GM18520 (cell line): ENCODE measurements at regions not wholly inside any gene's neighbourhood (a gene's known extent, or its start where the extent isn't known, plus 50 kb on each side); places are given as distances from the start of the nearest gene placed in this dataset.
"Not testable (repeated sequence)": the region's sequence is repeated elsewhere in the genome, so short reads cannot be mapped to it uniquely, and the experiment has no call there.

Source experiments
- ATAC-seq: cut with Tn5 transposase; IDR thresholded peaks from one replicate; pipeline ENCODE4 v1.9.1; 2021; ENCODE audit not compliant: unreplicated experiment

DNA sequence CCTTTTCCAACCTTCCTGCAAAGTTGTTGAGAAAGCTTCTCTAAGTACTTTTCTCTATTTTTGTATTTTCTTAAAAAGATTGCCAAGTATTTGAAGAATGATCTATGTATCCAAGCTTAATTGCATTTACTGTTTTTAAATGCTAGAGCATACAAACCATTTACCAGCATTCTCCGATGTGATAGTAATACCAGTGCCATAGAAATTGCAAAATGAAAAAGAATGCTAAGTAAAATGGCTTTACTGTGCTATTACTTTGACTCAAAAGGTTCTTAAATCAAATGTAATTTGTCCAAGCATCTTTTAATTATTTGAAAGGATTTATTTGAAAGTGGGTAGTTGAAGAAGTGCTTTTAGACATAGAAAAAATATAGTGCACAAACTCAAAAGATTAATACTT, 1183.2 kb downstream of the RAPGEF2 start:
- no peak for ATAC-seq

DNA sequence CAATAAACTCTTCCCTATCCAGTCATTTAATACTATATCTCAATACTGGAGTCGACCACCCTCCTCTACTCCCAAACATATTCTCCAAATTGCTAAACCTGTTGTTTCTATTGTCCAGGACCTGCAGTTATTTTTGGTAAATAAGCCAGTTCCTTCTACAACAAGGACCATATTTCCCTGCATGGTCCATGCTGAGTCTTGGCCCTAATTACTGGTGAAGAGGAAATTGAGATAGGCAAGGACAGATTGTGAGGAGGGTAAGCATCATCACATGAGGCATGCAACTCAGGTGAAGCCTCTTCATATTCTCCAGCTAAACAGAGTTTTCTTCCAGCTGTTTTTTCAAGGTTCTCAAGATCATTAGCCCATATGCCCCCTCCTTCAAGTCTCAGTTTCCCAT, 1193.6 kb downstream of the RAPGEF2 start:
- ATAC-seq = no peak

DNA sequence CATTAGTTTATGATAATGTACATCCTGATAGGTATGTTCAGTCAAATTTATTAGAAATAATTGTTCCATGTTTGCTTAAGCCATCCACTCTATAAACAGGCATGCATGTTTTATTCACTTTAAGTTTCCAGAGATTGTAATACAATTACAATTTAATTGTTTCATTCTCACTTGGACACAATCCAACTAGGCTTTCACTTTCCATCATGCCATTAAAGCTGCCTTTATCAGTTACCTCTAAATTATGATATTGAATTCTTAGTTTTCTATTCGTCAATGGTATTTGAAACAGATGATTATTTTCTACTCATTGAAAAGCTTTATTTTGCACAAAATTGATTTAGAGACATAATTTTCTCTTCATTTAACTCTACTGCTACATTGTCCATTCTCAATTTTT, 1196.3 kb downstream of the RAPGEF2 start:
- ATAC-seq = no peak

DNA sequence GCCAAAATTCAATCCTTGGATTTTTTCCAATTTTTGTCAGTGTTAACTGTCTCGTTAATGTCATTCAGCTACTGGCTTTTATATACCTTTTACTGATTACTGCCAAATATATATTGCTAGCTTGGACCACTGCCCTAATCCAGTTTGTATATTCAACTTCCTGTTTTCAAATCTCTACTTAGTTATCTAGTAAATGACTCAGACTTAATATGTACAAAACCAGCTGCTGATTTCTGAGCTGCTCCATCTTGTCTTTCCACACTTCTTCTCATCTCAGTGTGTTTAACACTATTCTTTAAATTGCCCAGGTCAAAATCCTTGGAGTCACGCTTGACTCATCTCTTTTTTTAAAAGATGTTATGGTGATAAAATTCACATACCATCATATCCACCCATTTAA, 1196.7 kb downstream of the RAPGEF2 start:
- no peak for ATAC-seq

DNA sequence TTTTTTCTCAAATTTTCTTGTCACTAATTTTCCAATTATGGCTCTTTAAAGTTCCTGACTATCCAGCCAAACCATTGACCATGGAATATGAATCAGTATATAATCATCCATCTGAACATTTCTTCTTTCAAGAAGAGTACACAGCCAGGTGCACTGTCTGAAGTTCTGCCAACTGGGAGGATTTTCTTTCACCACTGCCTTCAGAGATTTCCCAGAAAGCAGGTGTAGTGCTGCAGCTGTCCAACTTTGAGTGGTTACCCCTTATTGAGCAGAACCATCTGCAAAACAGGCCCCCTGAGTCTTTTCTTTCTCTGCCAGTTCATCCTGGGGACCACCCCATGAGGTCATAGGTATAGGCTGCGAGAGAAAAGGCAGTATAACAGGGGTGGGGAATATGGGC, 1213.2 kb downstream of the RAPGEF2 start:
- ATAC-seq = no peak

DNA sequence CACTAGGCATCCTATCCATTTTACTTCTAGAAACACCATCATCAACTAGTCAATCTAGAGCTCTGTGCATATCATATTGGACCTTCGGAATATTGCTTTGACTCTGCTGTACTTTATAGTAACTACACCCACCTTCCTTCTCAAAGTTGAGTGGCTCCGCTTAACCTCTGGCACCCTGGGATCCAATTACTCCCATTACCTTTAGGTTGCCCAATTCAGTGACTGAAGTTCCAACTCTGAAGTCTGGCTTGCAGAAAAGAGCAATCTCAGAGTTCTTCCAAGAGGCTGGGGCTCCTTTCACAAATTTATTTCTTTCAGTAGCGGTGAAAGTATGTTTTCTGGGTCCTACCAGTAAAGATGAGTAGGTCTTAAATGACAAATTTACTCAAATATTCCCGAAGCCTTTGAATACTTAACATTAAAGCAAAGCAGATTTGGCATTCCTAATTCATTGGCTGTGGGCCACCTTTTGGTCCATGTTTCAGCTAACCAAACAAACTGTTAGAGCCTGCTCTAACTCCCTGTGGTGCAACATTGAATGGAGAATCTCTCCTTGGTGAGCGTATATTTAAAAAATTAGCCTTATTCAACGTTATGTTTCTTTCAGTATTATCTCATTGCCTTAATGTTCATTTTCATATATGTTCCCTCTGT, 1215.8 kb downstream of the RAPGEF2 start:
- no peak for ATAC-seq

DNA sequence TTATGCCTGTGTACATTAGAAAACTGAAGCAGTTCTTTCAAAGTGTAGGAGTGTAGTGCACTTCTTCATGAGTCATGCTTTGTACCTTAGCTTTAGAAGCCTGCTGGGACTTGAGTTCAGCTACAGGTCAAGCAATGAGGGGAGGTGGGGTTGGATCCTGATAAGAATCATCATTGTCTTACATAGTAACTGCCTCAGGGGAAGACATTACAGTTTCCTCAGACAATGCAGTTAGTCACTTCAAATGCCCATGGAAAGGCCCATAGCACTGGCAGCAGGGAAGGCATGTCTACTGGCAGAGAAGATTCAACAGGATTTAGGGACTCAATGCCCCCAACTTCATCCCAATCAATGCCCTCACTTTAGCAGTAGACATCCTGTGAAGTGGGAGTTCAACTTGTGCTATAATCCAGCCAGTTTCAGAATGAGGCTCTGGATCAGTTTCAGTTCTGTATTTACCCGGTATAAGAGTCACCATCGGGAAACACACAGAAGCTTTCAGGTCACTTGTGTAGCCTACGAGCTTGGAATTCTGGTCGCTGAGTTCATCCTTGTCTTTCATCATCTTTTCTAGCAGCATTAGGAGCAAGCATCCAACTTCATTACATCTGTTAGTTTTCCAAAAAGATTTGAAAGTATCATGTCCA, 1216.5 kb downstream of the RAPGEF2 start:
- no peak for ATAC-seq

DNA sequence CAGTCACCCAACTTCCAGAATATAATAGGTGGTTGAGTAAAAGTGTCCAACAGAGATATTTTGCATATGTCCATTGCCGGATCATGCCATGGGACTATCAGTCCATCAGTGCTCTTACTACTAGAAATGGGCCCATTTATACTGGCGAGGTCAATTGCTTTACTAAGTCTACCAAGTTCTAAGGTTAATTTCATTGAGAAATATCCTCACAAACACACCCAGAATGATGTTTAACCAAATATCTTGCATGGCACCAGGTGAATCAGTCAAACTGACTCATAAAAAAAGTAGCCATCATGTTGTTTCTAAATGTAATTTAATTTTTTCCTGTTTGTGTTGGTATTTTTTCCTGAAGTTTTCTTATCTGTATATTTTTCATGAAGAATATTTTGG, 1217.0 kb downstream of the RAPGEF2 start:
- no peak for ATAC-seq

DNA sequence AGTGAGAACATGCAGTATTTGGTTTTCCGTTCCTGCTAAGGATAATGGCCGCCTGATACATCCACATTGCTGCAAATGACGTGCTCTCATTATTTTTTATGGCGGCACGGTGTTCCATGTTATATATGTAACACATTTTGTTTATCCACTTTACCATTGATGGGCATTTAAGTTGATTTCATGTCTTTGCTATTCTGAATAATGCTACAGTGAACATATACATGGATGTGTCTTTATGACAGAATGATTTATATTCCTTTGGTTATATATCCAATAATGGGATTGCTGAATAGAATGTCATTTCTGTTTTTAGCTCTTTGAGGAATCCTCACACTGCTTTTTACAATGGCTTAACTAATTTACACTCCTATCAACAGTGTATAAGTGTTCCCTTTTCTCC, 1223.2 kb downstream of the RAPGEF2 start:
- ATAC-seq = no peak

DNA sequence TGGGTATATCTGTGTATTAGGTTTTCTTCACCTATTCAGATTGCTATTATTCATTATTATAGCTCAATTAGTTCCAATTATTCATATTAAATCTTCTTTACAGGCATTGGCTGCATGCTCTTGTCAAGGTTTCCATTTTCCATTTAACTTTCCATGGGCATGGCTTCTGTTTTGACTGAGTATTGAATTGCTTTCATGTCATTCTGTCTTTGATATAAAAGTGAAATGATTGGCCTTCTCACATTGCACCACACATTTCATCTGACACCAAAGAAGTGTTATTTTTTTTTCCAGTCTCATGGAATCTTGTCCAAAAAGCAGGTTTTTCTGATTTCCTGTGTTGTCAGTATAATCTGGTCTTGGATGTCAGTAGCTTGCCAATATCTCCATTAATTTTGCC, 1244.3 kb downstream of the RAPGEF2 start:
- ATAC-seq = no peak

DNA sequence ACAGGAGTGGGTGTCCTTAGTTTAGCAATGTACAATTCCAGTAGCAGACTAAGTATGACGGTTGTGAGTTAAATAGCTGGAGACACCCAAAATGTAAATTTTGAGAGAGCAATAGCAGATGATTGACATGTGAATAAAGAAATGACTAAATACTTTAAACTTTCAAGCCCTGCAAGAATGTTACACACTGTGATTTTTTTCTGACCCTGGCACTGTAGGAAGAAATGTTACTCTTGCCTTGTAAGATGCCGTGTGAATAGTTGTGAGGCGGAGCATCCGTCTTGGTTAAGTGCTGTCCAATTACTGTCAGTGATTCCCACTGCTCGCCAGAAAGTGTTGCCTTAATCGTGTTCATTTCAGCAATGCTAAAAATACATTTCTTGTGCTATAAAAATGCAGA, 1248.1 kb downstream of the RAPGEF2 start:
- no peak for ATAC-seq

DNA sequence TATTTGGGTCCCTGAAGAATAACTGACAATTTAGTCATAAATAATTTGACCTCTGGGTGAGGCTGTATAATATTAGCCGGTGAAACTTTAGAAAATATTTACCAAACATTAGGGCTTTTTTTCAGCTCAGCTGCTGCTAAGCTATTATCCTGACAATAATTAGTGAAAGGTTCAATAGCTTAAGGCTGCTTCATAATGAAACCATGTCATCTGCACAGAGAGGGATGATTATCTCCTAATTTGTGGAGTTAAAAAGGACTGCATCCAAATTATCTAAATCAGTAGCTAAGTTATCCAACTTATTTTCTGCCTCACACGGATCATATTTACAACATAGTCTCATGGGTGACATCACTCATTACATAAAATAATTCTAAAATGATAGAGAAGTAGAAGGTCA, 1249.8 kb downstream of the RAPGEF2 start:
- no peak for ATAC-seq

DNA sequence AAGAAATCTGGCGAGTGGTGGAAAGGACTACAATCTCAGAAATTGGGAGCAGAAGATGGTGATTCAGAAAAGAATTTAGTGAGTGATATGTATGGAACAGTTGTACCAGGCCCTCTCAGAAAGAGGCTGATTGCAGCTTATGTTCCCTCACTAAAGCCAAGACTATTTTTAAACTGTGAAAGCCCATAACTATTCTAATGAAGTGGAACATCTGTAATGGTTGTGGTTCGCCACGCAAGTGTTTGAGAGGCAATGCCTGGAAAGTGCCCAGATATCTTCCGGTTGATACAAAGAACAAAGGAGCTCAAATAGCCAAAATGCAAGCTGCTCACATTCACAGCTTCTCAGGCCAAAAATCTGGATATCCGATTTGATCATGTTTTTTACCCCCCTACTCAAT, 1250.7 kb downstream of the RAPGEF2 start:
- ATAC-seq = no peak

DNA sequence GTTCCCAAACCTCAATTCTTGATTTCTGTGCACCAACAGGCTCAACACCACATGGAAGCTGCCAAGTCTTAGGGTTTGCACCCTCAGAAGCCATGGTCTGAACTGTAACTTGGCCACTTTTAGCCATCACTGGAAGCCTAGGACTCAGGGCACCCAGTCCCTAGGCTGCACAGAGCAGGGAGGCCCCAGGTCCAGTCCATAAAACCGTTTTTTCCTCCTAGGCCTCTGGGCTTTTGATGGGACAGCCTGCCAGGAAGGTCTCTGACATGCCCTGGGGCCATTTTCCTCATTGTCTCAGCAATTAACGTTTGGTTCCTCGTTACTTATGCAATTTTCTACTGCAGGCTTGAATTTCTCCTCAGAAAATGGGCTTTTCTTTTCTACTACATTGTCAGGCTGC, 1259.6 kb downstream of the RAPGEF2 start:
- no peak for ATAC-seq

DNA sequence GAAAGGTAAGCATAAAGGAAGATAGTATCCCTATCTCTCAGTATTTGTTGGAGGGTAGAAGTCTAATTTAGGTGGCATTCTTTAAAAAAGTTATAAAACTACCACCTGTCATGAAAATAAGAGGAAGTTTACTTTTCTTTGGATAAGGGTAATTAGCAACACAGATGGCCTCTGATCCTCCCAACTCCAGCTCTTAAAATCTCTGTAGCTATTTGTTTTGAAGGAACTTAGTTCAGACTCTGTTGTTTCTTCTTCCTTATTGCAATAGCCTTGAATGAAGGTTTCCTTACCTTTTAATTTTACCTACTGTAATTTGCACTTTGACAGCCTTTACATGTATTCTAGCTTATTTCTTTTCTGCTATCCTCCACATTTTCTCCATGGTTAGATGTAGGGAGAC, 1261.3 kb downstream of the RAPGEF2 start:
- ATAC-seq = no peak

DNA sequence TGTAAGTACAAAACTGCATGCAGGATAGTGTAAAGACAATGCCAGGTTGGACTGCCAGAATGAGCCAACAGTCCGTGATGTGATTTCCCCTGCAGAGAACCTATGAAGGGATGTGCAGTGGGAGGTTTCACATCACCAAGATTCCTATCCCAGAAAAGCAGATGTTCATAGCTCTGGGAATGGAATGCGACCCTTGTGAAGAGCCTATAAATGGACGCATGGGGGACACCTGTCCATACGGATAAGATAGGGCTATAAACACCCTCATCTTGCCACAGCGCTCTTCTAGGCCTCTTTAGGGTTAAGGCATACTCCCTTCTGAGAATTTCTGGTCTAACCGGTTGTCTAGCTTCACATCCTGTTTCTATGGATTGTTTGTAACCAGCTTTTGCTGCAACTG, 1261.8 kb downstream of the RAPGEF2 start:
- ATAC-seq = not testable (repeated sequence)

DNA sequence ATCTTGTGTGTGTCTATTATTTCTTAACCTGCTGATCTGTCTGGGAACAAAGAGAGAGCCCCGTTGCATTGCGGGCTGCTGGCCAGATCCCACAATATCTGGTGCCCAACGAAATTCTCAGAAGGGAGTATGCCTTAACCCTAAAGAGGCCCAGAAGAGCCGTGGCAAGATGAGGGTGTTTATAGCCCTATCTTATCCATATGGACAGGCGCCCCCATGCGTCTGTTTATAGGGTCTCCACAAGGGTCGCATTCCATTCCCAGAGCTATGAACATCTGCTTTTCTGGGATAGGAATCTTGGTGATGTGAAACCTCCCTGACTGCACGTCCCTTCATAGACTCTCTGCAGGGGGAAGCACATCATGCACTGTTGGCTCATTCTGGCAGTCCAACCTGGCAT, 1262.5 kb downstream of the RAPGEF2 start:
- ATAC-seq = not testable (repeated sequence)

DNA sequence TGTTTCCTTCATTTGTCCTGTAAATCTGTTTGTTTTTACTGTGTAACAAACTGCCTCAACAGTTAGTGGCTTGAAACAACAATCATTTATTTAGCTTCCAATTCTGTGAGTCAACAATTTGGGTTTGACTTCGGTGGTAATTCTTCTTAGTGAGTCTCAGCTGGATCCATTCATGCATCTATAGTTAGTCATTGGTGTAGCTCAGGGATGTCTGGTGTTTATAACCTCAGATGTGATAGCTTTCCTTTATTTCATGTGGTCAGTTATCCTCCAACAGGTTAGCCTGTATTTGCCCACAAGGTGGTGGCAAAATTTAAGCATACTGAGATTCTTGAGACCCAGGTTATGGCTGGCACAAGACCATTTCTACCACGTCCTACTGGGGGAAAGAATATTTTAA, 1267.2 kb downstream of the RAPGEF2 start:
- ATAC-seq = no peak

DNA sequence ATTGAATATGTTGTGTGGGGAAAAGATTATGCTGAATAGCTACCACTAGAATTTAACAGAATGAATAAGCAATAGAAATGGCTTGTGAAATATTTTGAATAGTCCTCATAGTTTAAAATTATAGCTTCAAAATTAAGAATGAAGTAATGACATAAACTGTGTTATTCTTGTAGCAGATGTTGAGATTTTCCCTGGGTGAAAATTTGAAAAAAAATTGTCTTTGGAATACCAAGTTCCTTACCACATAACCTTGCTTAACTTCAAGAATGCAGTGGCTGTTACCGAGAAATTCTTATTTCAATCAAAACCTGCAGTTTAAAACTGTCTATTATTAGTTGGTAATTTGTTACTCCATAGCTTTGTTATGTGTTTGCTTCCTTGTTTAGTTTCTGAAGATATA, 1268.6 kb downstream of the RAPGEF2 start:
- no peak for ATAC-seq

DNA sequence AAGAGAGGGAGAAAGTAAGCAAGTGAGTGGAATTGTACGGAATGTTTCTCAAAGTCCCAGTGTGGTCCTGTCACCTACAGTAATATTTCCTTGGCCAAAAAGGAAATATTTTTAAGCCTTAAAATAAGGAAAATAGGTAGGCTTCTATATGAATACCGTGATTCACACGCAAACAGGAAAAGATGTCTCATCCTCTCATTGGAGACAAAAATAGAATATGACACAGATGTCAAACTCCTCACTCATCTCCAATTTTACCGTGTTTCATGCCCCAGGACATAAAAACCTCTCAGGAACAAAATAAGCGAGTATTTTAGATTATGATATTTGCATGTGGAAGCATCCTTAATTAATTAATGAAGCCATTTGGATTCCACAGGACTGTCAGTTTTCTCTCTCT, 1269.5 kb downstream of the RAPGEF2 start:
- no peak for ATAC-seq

DNA sequence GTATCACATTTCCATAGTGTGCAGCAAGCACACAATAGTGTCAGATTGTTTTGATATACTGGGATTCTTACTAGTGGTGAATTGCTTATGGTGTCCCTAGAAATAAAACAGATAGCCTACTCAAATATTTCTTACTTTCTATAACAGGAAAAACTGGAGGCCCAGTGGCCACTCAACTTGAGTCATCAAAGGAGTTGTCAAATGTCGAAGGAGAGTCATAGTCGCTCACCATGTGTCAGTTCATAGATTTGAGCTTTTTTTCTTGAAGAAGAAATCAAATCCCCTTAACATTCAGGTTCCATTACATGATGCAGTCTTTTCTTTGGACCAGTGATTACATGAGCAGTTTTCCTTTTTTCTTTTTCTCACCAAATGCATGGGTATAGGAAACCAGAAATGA, 1271.0 kb downstream of the RAPGEF2 start:
- no peak for ATAC-seq

DNA sequence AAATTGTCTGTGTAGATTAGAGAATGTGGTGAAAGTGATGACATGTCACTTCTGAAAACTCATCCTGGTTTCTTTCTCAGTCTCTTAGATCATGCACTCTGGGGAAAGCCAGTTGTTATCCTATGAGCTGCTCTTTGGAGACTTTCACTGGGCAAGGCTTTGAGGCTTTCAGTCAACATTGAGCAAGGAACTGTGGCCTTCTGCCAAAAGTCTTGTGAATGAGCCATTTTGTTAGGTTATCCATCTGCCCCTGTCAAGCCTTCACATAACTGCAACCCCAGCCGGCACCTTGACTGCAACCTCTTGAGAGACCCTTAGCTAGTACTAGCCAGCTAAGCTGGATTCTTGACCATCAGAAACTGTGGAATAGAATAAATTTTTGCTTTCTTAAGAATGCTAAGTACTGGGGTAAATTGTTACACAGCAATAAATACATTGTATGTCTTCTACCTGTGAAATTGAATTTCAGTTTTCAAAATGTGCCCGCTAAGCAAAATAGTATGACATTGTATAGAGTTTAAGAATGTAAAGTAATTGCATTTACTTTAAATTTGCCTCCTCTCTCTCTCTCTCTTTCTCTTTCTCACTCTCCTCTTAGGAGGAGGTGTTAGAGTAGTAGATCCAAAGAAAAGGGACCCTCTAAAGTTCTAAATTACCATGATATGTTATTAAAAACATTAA, 1273.0 kb downstream of the RAPGEF2 start:
- no peak for ATAC-seq

DNA sequence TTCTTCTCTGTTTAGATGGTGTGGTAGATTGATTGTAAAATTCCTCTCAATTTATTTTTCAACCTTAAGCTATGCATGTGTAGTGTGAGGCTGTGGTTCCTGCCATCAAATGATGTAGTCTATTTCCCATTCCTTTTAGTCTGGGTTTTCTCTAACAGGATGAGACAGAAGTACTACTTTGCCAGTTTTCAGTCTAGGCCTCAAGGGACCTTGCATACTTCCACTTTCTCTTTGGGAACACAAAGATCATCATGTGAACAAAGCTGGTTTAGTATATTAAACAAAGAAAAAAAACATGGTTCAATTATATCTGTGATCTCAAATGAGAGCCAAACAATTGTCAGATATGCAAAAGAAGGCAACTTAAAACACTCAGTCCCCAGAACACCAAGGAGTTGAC, 1284.0 kb downstream of the RAPGEF2 start:
- no peak for ATAC-seq
